NCI-H226 (cell line): ENCODE measurements at regions not wholly inside any gene's neighbourhood (a gene's known extent, or its start where the extent isn't known, plus 50 kb on each side); places are given as distances from the start of the nearest gene placed in this dataset.
"Not testable (repeated sequence)": the region's sequence is repeated elsewhere in the genome, so short reads cannot be mapped to it uniquely, and the experiment has no call there.

Experiments
- DNase-seq: peaks from one replicate; pipeline ENCODE4 v3.0.0-alpha.2; 2015

GRCh38 chr1:65527707-65528503 is 107.4 kb downstream of the LEPR start:
- DNase-seq = no peak

- DNase-seq = no peak
These were observed 111.6 kb downstream of the LEPR start for GRCh38 chr1:65531972-65532570.

- DNase-seq = no peak
These were observed 115.5 kb downstream of the LEPR start for GRCh38 chr1:65535981-65536380.

GRCh38 chr1:65538086-65538485 is 117.6 kb downstream of the LEPR start:
- no peak for DNase-seq

- no peak for DNase-seq
These were observed 118.2 kb downstream of the LEPR start for GRCh38 chr1:65538664-65539063.

GRCh38 chr1:65539266-65540131 is 119.0 kb downstream of the LEPR start:
- DNase-seq = peak; percentile 13

GRCh38 chr1:65541161-65541560 is 120.7 kb downstream of the LEPR start:
- no peak for DNase-seq

- no peak for DNase-seq
These were observed 121.4 kb downstream of the LEPR start for GRCh38 chr1:65541865-65542264.

- not testable (repeated sequence) for DNase-seq
These were observed 122.1 kb downstream of the LEPR start for GRCh38 chr1:65542592-65542991.

- not testable (repeated sequence) for DNase-seq
These were observed 130.0 kb downstream of the LEPR start for GRCh38 chr1:65550306-65551010.

- DNase-seq = not testable (repeated sequence)
These were observed 132.0 kb downstream of the LEPR start for GRCh38 chr1:65552484-65552883.

GRCh38 chr1:65554086-65554764 is 133.8 kb downstream of the LEPR start:
- DNase-seq = not testable (repeated sequence)

- no peak for DNase-seq
These were observed 134.4 kb downstream of the LEPR start for GRCh38 chr1:65554829-65555228.

- no peak for DNase-seq
These were observed 137.7 kb downstream of the LEPR start for GRCh38 chr1:65558215-65558614.

GRCh38 chr1:65564493-65564892 is 144.0 kb downstream of the LEPR start:
- DNase-seq = no peak

- no peak for DNase-seq
These were observed 147.8 kb downstream of the LEPR start for GRCh38 chr1:65568285-65568684.

GRCh38 chr1:65572701-65573421 is 152.4 kb downstream of the LEPR start:
- no peak for DNase-seq

- no peak for DNase-seq
These were observed 156.8 kb downstream of the LEPR start for GRCh38 chr1:65577278-65577677.

GRCh38 chr1:65577982-65578381 is 157.5 kb downstream of the LEPR start:
- not testable (repeated sequence) for DNase-seq

GRCh38 chr1:65581119-65581518 is 160.7 kb downstream of the LEPR start:
- DNase-seq = no peak

GRCh38 chr1:65584399-65584798 is 163.9 kb downstream of the LEPR start:
- no peak for DNase-seq

- DNase-seq = no peak
These were observed 169.8 kb downstream of the LEPR start for GRCh38 chr1:65590279-65590678.
